Activated naive CD4-positive, alpha-beta T cell treated with anti-CD3 and anti-CD28 coated beads for 36 hours (primary cell): ENCODE measurements at regions not wholly inside any gene's neighbourhood (a gene's known extent, or its start where the extent isn't known, plus 50 kb on each side); places are given as distances from the start of the nearest gene placed in this dataset.
"Not testable (repeated sequence)": the region's sequence is repeated elsewhere in the genome, so short reads cannot be mapped to it uniquely, and the experiment has no call there.

Source experiments
- CTCF ChIA-PET: fragments of 350-600 bp; sonication (Branson Sonifier 250); formaldehyde crosslinking; loops from one replicate; lab custom pipeline; 2021; ENCODE audit warnings: antibody characterized with exemption; lab: Charles Lee
- DNase-seq: peaks from one replicate; pipeline ENCODE4 v3.0.0-alpha.2; 2020
- H3K27ac Mint-ChIP-seq: one replicate; pipeline ENCODE4 v1.8.0; 2021; ENCODE audit warnings: mild to moderate bottlenecking, mixed read lengths
- H3K27me3 Mint-ChIP-seq: one replicate; pipeline ENCODE4 v1.8.0; 2021; ENCODE audit warnings: low read depth, mixed read lengths
- H3K36me3 Mint-ChIP-seq: one replicate; pipeline ENCODE4 v1.8.0; 2021; ENCODE audit warnings: low read depth, mixed read lengths
- H3K4me1 Mint-ChIP-seq: one replicate; pipeline ENCODE4 v1.8.0; 2021; ENCODE audit warnings: low read depth, mixed read lengths
- H3K4me3 Mint-ChIP-seq: one replicate; pipeline ENCODE4 v1.8.0; 2021; ENCODE audit warnings: mild to moderate bottlenecking, moderate library complexity, mixed read lengths
- H3K9me3 Mint-ChIP-seq: one replicate; pipeline ENCODE4 v1.8.0; 2021; ENCODE audit warnings: mixed read lengths
- intact Hi-C: fragments of 100-400 bp; cut with micrococcal nuclease; formaldehyde crosslinking; loops from one replicate; pipeline ENCODE4 v1.15.1; 2023

DNA sequence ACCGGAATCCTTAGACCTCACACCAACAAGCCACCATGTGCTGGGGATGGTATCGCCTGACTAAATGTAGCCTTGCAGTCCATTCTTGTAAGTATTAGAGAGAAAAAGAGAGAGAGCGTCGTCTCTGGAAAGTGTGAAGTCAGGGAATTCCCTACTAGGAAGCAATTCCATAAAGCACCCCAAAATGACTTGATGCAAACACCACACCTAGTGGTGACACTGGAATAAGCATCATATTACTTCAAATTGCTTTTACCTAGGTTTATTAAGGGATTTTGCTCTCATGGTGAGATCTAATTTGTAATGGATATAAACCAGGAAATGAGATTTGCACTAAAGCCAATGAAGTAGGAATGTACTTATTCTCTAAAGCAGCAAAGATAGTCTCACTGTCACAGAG is 111.4 kb upstream of the METTL9 start:
- H3K36me3 Mint-ChIP-seq, H3K27me3 Mint-ChIP-seq, H3K9me3 Mint-ChIP-seq, H3K4me1 Mint-ChIP-seq, H3K4me3 Mint-ChIP-seq, H3K27ac Mint-ChIP-seq, intact Hi-C loops, CTCF ChIA-PET, DNase-seq: not testable (repeated sequence)

DNA sequence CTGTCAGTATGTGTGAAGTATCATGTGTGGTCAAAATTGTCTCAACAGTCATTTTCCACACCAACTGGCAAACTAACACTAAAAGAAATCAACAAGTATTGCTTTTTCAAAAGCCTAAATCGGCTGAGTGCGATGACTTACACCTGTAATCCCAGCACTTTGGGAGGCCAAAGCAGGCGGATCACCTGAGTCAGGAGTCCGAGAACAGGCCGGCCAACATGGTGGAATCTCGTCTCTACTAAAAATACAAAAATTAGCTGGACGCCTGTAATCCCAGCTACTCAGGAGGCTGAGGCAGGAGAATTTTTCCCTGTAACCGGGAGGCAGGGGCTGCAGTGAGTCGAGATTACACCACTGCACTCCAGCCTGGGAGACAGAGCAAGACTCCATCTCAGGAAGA is 100.3 kb upstream of the METTL9 start:
- DNase-seq, H3K9me3 Mint-ChIP-seq, H3K27me3 Mint-ChIP-seq, H3K36me3 Mint-ChIP-seq, intact Hi-C loops, H3K27ac Mint-ChIP-seq, CTCF ChIA-PET, H3K4me3 Mint-ChIP-seq: not testable (repeated sequence)
- H3K4me1 Mint-ChIP-seq: peaks cover 10% of the 10 kb centered on the region

DNA sequence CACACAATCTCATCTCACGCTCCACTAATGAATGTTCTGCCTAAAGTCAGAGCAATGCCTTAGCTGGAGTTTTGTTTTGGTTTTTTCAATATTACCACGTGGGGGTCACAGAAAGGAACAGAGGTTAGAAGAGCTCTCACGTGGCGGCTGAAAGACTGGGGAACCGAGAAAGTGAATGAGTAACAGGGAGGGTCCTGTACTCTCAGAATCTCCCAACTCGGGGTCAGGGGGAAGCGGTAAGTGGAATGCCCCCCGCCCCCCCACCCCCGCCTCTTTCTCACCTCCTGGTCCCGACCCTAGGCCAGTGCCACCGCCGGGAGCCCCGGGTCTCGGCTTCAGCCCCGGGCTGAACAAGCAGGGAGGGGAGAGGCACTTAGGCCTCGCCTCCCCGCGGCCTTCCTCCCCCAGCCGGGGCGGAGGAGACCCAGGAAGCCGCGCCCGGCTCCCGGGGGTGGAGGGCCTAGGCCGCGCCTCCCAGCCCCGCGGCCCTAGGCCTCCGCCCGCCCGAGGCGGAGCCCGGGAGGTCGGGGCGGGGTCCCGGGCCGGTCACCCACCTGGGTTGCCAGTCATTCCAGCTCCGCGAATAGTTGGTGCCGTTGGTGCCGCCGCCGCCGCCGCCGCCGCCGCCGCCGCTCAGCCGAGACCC is 98.0 kb upstream of the METTL9 start:
- intact Hi-C loops: not testable (repeated sequence)

DNA sequence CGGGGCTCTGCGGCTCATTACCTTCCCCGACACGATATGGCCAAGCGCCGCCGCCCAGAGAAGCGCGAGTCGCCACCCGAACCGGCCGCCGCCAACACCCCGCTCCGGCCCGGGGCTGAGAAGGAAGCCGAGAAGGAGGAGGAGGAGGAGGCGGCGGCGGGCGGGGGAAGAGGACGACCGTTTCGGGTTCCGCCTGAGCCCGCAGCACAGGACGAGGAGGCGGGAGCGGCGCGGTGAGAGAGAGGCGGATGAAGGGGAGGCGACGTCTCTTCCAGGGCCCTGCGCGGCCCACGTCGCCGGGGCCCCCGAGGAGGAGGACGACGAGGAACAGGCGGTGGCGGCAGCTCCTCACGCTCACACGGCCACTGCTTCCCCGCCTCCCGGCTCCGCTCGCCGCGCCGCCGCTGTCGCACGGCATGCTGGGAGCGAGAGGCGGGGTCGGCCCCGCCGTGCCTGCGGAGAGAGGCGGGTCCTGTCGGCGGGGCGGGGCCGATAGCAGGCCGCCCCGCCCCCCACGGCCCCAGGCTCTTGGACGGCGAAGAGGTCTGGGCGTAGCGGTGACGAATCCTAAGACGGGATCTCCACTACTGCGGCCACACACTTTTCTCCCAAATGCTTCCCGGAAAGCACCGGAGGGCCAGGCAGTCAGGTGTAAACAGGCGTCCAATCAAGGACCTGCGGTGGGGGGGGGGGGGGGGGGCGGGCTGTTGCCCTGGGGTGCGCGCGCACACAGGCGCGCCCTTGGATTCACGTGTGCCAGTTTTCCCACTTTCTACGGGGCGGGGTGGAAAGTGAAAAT is 97.3 kb upstream of the METTL9 start:
- intact Hi-C loops: no loop called here
- peaks cover 8% of the 10 kb centered on the region for H3K36me3 Mint-ChIP-seq
- CTCF ChIA-PET: no interaction called here

More for the DNA sequence above, 98.0 kb upstream of the METTL9 start:
- peak; percentile 56 for DNase-seq
- Mint-ChIP-seq H3K4me1 (peaks cover 13% of the 10 kb centered on the region), H3K4me3 (peak overlapping the region; percentile 82), H3K27ac (peak overlapping the region; percentile 91)
- H3K27me3 Mint-ChIP-seq, H3K36me3 Mint-ChIP-seq, H3K9me3 Mint-ChIP-seq, CTCF ChIA-PET: not testable (repeated sequence)

DNA sequence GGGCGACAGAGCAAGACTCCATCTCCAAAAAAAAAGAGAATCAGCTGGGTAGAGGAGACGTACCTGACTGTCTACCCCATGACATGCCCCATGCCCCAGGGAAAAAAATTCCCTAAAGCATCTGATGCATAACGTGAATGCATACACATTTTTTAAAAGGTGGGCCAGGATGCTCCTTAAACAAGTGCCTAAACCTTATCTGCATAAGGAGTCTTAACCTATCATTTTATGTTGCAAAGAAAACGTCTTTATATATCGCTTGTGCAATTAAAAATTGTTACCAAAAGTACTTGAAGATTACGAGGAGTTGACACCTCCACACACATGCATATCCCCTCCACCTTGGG is 95.8 kb upstream of the METTL9 start:
- H3K4me1 Mint-ChIP-seq: peaks cover 34% of the 10 kb centered on the region
- H3K36me3 Mint-ChIP-seq: peaks cover 18% of the 10 kb centered on the region
- H3K9me3 Mint-ChIP-seq, H3K27me3 Mint-ChIP-seq, intact Hi-C loops, DNase-seq: not testable (repeated sequence)
- peak overlapping the region; percentile 27 for H3K4me3 Mint-ChIP-seq
- H3K27ac Mint-ChIP-seq: peak overlapping the region; percentile 87
- CTCF ChIA-PET: interaction anchor here (0.6 kb wide), 1 partner anchor 849 kb away, joined by 3 read pairs; no protein-coding TSS in a partner anchor

More for the DNA sequence above, 97.3 kb upstream of the METTL9 start:
- Mint-ChIP-seq H3K27ac (peak overlapping the region; percentile 91), H3K4me3 (peak overlapping the region; percentile 82), H3K4me1 (peaks cover 19% of the 10 kb centered on the region), H3K27me3 (no peaks in the 10 kb centered on the region), H3K9me3 (no peaks in the 10 kb centered on the region)
- DNase-seq: peak; percentile 92

DNA sequence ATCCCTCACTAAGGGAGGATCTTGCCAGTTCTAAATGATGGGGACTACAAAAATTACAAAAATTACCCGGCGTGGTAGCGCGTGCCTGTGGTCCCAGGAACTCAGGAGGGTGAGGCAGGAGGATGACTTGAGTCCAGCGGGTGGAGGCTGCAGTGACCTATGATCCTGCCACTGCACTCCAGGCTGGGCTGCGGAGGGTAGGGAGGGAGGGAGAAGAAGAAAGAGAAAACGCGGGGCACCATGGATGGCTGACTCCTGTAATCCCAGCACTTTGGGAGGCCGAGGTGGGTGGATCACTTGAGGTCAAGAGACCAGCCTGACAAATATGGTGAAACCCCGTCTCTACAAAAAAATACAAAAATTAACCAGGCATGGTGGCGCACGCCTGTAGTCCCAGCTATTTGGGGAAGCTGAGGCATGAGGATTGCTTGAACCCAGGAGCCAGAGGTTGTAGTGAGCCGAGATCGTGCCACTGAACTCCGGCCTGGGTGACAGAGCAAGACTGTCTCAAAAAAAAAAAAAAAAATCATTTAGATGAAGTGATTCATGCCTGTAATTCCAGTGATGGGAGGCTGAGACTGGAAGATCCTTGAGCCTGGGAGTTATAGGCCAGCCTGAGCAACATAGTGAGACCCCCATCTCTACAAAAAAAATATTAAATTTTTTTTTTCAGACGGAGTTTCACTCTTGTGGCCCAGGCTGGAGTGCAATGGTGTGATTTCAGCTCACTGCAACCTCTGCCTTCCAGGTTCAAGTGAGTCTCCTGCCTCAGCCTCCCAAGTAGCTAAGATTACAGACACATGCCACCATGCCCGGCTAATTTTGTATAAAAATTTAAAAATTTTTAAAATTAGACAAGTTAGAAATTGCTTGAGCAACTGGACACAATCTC is 95.2 kb upstream of the METTL9 start:
- H3K27me3 Mint-ChIP-seq, H3K9me3 Mint-ChIP-seq, intact Hi-C loops: not testable (repeated sequence)
- DNase-seq: peak; percentile 2
- Mint-ChIP-seq H3K4me1 (peaks cover 40% of the 10 kb centered on the region), H3K27ac (peak overlapping the region; percentile 87), H3K4me3 (peak overlapping the region; percentile 27), H3K36me3 (peaks cover 20% of the 10 kb centered on the region)
- CTCF ChIA-PET: interaction anchor here (0.6 kb wide), 1 partner anchor 848 kb away, joined by 3 read pairs; no protein-coding TSS in a partner anchor

DNA sequence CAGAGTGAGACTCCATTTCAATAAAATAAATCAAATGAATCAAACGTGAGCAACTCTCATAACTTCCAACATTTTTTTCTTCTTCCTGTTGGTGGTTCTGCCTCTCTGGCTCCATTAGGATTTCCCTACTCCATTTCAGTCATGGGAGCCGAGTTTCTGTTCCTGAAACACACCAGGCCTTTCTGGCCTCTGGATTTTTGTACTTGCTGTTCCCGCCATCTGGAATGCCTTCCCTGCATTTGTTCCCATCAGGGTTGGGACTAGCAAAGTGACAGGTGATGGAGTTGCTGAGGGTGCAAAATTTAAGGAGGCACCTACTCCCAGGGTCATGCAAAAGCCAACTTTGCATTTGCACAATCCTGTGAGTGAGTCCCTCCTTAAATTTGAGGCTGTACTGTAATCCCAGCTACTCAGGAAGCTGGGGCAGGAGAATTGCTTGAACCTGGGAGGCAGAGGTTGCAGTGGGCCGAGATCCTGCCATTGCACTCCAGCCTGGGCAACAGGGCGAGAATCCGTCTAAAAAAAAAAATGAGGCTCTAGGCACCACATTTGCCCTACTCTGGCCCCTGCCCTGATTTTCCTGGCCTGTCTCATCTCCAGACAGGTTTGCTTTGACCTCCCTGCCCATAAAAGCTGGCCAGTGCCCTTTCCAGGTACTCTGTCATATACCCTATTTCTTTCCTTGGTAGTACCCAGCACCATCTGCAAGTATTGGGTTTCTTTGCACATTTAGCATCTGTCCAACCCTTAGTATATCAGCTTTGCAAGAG is 93.4 kb upstream of the METTL9 start:
- Mint-ChIP-seq H3K4me1 (peaks cover 58% of the 10 kb centered on the region), H3K36me3 (peaks cover 22% of the 10 kb centered on the region), H3K27ac (peak overlapping the region; percentile 95)
- intact Hi-C loops, CTCF ChIA-PET, H3K4me3 Mint-ChIP-seq, H3K27me3 Mint-ChIP-seq, H3K9me3 Mint-ChIP-seq: not testable (repeated sequence)
- DNase-seq: peak; percentile 2

DNA sequence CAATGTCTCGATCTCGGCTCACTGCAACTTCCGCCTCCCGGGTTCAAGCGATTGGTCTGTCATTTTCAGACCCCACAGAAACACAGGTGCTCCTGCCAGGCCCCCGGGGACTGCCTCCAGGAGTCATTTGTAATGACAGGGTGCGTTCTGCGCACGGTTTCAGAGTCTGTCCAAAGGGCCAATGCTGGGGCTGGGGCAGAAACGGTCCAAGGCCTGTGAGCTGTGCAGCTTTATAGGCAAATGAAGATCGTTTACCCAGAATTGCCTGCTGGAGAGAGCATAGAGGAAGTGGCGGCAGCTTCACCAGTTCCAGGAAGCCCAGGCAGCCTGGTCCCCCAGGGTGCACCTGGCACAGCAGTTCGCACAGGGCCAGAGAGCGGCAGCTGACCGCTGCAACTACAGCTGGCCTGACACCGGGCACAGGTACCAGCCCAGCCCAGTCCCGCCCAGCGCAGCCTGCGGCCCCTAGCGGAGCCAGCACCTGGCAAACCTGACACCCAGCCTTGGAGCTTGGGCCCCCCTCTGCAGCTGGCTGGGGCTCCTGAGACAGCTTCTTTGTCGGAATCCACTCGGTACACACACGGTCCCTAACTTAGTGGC is 92.4 kb upstream of the METTL9 start:
- CTCF ChIA-PET: interaction anchor here (0.6 kb wide), 2 partner anchors 47 to 53 kb away, joined by 3 to 5 read pairs; no protein-coding TSS in a partner anchor
- H3K9me3 Mint-ChIP-seq, intact Hi-C loops, H3K27me3 Mint-ChIP-seq: not testable (repeated sequence)
- Mint-ChIP-seq H3K36me3 (peaks cover 27% of the 10 kb centered on the region), H3K27ac (peak overlapping the region; percentile 95), H3K4me1 (peaks cover 66% of the 10 kb centered on the region), H3K4me3 (peak overlapping the region; percentile 67)
- DNase-seq: peak; percentile 81

DNA sequence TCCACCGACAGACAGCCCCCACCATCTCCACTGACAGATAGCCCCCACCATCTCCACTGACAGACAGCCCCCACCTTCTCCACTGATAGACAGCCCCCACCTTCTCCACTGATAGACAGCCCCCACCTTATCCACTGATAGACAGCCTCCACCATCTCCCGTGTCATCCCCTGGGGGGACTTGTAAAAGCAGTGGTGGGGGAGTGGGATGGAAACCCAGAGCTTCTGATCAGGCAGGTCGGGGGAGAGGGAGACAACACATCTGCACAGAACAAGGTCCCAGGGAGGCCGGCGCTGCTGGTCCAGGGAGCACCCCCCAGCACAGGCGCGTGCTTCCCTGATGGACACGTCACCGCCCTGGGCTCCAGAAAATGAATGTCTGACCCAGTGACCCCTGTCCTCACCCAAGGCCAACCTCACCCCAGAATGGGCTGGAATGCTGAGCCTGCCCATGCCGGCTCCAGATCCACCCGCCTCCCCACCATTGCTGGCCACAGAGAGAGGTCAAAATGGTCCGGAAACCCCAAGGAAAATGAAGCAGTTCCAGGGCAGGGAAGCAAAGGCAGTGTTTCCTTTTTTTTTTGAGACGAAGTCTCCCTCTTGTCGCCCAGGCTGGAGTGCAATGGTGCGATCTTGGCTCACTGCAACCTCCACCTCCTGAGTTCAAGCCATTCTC is 91.6 kb upstream of the METTL9 start:
- Mint-ChIP-seq H3K27ac (peak overlapping the region; percentile 95), H3K4me3 (peak overlapping the region; percentile 67), H3K4me1 (peaks cover 68% of the 10 kb centered on the region), H3K36me3 (peaks cover 26% of the 10 kb centered on the region)
- H3K27me3 Mint-ChIP-seq, intact Hi-C loops, H3K9me3 Mint-ChIP-seq: not testable (repeated sequence)
- CTCF ChIA-PET: interaction anchor here (0.6 to 0.7 kb wide), 2 partner anchors 47 to 708 kb away, joined by 3 read pairs; no protein-coding TSS in a partner anchor
- peak; percentile 4 for DNase-seq

DNA sequence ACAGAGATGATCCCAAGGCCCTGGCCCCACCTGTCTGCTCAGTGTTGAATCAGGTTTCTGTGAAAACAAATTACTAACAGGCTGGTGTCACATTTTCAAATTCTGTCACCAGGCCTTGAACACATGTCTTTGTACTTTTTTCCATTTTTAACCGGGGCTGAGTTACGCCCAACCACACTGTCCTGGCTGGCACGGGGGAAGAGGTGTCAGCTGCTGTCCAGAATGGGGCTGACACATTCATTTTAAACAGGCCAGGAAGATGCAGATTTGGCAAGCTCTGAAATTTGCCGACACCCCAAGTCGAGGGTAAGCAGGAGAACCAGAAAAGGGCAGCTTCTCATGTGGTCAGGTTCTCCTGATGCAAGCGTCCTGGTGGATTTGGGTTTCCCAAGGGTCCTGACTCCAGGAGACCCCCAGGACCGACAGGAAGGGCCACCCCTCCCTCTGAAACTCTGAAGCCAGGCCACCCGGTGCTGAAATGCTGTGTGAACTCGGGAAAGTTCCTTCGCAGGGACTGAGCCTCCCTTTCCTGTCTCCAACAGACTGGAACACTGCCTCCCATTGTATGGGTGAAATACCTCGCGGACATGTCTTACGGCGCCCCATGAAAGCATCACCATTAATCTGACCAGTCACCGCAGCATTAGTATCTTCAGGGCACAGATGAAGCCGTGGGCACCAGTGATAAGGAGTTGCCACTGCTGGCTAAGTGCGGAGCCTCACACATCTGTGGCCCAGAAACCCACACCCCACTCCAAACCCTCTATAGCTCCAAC is 90.5 kb upstream of the METTL9 start:
- H3K27me3 Mint-ChIP-seq, H3K9me3 Mint-ChIP-seq, intact Hi-C loops: not testable (repeated sequence)
- H3K4me1 Mint-ChIP-seq: peaks cover 68% of the 10 kb centered on the region
- H3K36me3 Mint-ChIP-seq: peaks cover 24% of the 10 kb centered on the region
- peak overlapping the region; percentile 95 for H3K27ac Mint-ChIP-seq
- CTCF ChIA-PET: interaction anchor here (0.7 kb wide), 2 partner anchors 45 to 707 kb away, joined by 3 to 7 read pairs; no protein-coding TSS in a partner anchor
- H3K4me3 Mint-ChIP-seq: peak overlapping the region; percentile 67
- peak; percentile 66 for DNase-seq
